A549 (cell line): ENCODE measurements at regions not wholly inside any gene's neighbourhood (a gene's known extent, or its start where the extent isn't known, plus 50 kb on each side); places are given as distances from the start of the nearest gene placed in this dataset.
A peak's percentile ranks its signal among the peaks of the same experiment; 100 is the strongest.

Experiments
- ATAC-seq, 2 experiments: fragments of 200-7000 bp in 1 of 2; fragments of >200 bp in 1 of 2; cut with Nextera tagmentation in 1 of 2; cut with Tn5 transposase in 1 of 2; 3 replicates each; pipeline versions ENCODE4 v1.8.0 to v1.9.1; 2018 to 2020; ENCODE audit warnings: mild to moderate bottlenecking in 1 of 2, moderate library complexity in 1 of 2
- CTCF ChIA-PET: fragments of 300-600 bp; sonication (Branson Sonifier 250); formaldehyde crosslinking; extraction: SDS; loops from one replicate; lab custom pipeline; 2021; ENCODE audit warnings: antibody characterized with exemption, inconsistent platforms; lab: Yijun Ruan, JAX
- POLR2A ChIA-PET: fragments of 350-600 bp; formaldehyde crosslinking; extraction: SDS; loops from one replicate; lab custom pipeline; 2021; ENCODE audit warnings: antibody characterized with exemption, inconsistent platforms; lab: Yijun Ruan, JAX
- DNase-seq, 2 experiments: peaks; one replicate each; pipeline versions ENCODE4 v3.0.0 to v3.0.0-alpha.2; 2011 to 2016; ENCODE audit warnings: low read depth in 1 of 2, low spot score in 1 of 2
- FAIRE-seq: peaks from 2 replicates; lab custom pipeline; 2011; peaks lifted over from hg19 to GRCh38; lab: Jason Lieb, UNC
- H3K27ac ChIP-seq, 2 experiments: fragments of >200 bp; sonication (Bioruptor Twin); formaldehyde crosslinking; 3 replicates each; pipeline ENCODE4 v1.5.1; 2016 to 2017
- H3K4me1 ChIP-seq: fragments of >200 bp; sonication (Bioruptor Twin); formaldehyde crosslinking; 3 replicates; pipeline ENCODE4 v1.6.1; 2016
- H3K4me2 ChIP-seq: fragments of >200 bp; sonication (Bioruptor Twin); formaldehyde crosslinking; 3 replicates; pipeline ENCODE4 v1.6.1; 2016
- H3K4me3 ChIP-seq: fragments of >200 bp; sonication (Bioruptor Twin); formaldehyde crosslinking; 3 replicates; pipeline ENCODE4 v1.5.1; 2016
- H3K9me3 ChIP-seq: fragments of >200 bp; sonication (Bioruptor Twin); formaldehyde crosslinking; 3 replicates; pipeline ENCODE4 v1.6.1; 2016
- BHLHE40 ChIP-seq: IDR thresholded peaks from 2 replicates; pipeline ENCODE4 v1.6.1; 2012; ENCODE audit warnings: low read depth, low read length, inconsistent platforms
- CBX8 ChIP-seq: fragments of 200-600 bp; sonication (generic); IDR thresholded peaks from 2 replicates; pipeline ENCODE4 v1.6.1; 2016
- ELK1 ChIP-seq: fragments of 150-350 bp; IDR thresholded peaks from 2 replicates; pipeline ENCODE4 v1.6.1; 2014; ENCODE audit warnings: low read depth, mild to moderate bottlenecking, low read length
- HMGXB4 ChIP-seq: fragments of 250-450 bp; sonication (Bioruptor Pico); IDR thresholded peaks from 2 replicates; pipeline ENCODE4 v1.5.0; 2021; ENCODE audit warnings: mild to moderate bottlenecking, moderate library complexity, borderline replicate concordance
- HOXA7 ChIP-seq: fragments of 250-450 bp; sonication (Bioruptor Pico); IDR thresholded peaks from 2 replicates; pipeline ENCODE4 v1.5.0; 2020; ENCODE audit warnings: mild to moderate bottlenecking, moderate library complexity
- REST ChIP-seq: fragments of 200-600 bp; sonication (generic); IDR thresholded peaks from 2 replicates; pipeline ENCODE4 v1.6.1; 2016; ENCODE audit warnings: antibody characterized with exemption, mild to moderate bottlenecking, moderate library complexity
- ZC3H11A ChIP-seq: fragments of 450-650 bp; IDR thresholded peaks from 2 replicates; pipeline ENCODE4 v1.6.1; 2014; ENCODE audit warnings: antibody characterized with exemption, mild to moderate bottlenecking
- WGBS: methylation state at CpG from one replicate; pipeline ENCODE4 v1.1.6; 2017; ENCODE audit errors: missing lambda C conversion rate; 5-methylcytosine and 5-hydroxymethylcytosine counted together

- TF ChIP-seq REST (no peak), HOXA7 (CRISPR knock-in tag) (no peak), BHLHE40 (no peak), ELK1 (no peak), CBX8 (no peak), ZC3H11A (no peak)
These were observed 151.8 kb downstream of the GMNC start (continued) for GRCh38 chr3:190710723-190711122.

- DNase-seq (no peak), ATAC-seq (no peak)
- CTCF ChIA-PET: interaction anchor here (1.8 kb wide), 1 partner anchor 9 kb away, joined by 5 read pairs; no protein-coding TSS in a partner anchor
These were observed 153.1 kb downstream of the GMNC start for GRCh38 chr3:190709351-190709773.

More at GRCh38 chr3:190709351-190709773, 153.1 kb downstream of the GMNC start:
- no peak for FAIRE-seq
- WGBS: 29% methylated on average over 2 of the region's 2 CpGs
- Histone ChIP-seq H3K4me3 (no peak overlapping the region), H3K27ac (no peak overlapping the region), H3K4me1 (no peaks in the 10 kb centered on the region), H3K9me3 (no peaks in the 10 kb centered on the region), H3K4me2 (peak overlapping the region; percentile 12; the same call in 1 of the 3 replicates)
- POLR2A ChIA-PET: no interaction called here
- TF ChIP-seq HMGXB4 (CRISPR knock-in tag) (no peak), CBX8 (no peak)
